ENCODE measurements at regions not wholly inside any gene's neighbourhood (a gene's known extent, or its start where the extent isn't known, plus 50 kb on each side); places are given as distances from the start of the nearest gene placed in this dataset.

GRCh38 chr17:79537686-79538085 is 73.2 kb downstream of the RBFOX3 start:
- no peak overlapping the region for H3K9ac ChIP-seq (ENCODE audit: low read depth, low read length)
- H4K20me1 ChIP-seq (ENCODE audit: insufficient read depth, low read length) = peaks cover 3% of the 10 kb centered on the region; the same call in 1 of the 2 replicates
- peaks cover 14% of the 10 kb centered on the region for H3K27me3 ChIP-seq (ENCODE audit: insufficient read depth, low read length, poor library complexity)
- no peak for TF ChIP-seq EZH2 (IDR thresholded peaks at IDR 0.05; ENCODE audit: borderline replicate concordance, low read depth, low read length, severe bottlenecking)
- H3K4me2 ChIP-seq (ENCODE audit: insufficient read depth, low read length) = no peak overlapping the region
- no peak for ATAC-seq (ENCODE audit: insufficient read depth, low read depth)
- no peaks in the 10 kb centered on the region for H3K79me2 ChIP-seq (ENCODE audit: insufficient read depth, low read length)
- H3K4me3 ChIP-seq (ENCODE audit: low read depth in 1 of 2, low read length in 2 of 2) = no peak overlapping the region
- no peak for DNase-seq
- no peaks in the 10 kb centered on the region for H3K36me3 ChIP-seq (ENCODE audit: insufficient read depth, low read length)
- no peaks in the 10 kb centered on the region for H3K9me3 ChIP-seq (ENCODE audit: insufficient read depth, low read length, severe bottlenecking)
- no peaks in the 10 kb centered on the region for H3K4me1 ChIP-seq (ENCODE audit: insufficient read depth, low read length)
- H2AFZ ChIP-seq (ENCODE audit: low read depth, low read length) = no peak overlapping the region
- no peak overlapping the region for H3K27ac ChIP-seq (ENCODE audit: low read length)

DNA sequence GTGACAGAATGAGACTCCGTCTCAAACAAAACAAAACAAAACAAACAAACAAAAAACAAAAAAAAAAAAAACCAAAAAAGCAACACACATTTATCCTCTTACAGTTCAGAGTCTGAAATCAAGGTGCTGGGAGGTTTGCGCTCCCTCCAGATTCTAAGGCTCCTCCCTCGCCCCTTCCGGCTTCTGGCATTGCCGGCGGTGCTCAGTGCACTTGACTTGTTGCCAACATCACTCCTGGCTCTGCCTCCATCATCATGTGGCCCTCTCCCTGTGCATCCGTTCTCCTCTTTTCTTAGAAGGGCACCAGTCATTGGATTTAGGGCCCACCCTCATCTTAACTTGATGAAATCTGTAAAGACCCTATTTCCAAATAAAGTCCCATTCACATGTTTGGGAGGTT is 73.8 kb downstream of the RBFOX3 start:
- H3K9ac ChIP-seq (ENCODE audit: low read depth, low read length) = no peak overlapping the region
- DNase-seq = no peak
- no peaks in the 10 kb centered on the region for H3K36me3 ChIP-seq (ENCODE audit: insufficient read depth, low read length)
- no peak overlapping the region for H2AFZ ChIP-seq (ENCODE audit: low read depth, low read length)
- no peak overlapping the region for H3K4me3 ChIP-seq (ENCODE audit: low read depth in 1 of 2, low read length in 2 of 2)
- no peaks in the 10 kb centered on the region for H3K79me2 ChIP-seq (ENCODE audit: insufficient read depth, low read length)
- no peaks in the 10 kb centered on the region for H3K9me3 ChIP-seq (ENCODE audit: insufficient read depth, low read length, severe bottlenecking)
- ATAC-seq (ENCODE audit: insufficient read depth, low read depth) = no peak
- TF ChIP-seq, protein P1, sequence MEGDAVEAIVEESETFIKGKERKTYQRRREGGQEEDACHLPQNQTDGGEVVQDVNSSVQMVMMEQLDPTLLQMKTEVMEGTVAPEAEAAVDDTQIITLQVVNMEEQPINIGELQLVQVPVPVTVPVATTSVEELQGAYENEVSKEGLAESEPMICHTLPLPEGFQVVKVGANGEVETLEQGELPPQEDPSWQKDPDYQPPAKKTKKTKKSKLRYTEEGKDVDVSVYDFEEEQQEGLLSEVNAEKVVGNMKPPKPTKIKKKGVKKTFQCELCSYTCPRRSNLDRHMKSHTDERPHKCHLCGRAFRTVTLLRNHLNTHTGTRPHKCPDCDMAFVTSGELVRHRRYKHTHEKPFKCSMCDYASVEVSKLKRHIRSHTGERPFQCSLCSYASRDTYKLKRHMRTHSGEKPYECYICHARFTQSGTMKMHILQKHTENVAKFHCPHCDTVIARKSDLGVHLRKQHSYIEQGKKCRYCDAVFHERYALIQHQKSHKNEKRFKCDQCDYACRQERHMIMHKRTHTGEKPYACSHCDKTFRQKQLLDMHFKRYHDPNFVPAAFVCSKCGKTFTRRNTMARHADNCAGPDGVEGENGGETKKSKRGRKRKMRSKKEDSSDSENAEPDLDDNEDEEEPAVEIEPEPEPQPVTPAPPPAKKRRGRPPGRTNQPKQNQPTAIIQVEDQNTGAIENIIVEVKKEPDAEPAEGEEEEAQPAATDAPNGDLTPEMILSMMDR (IDR thresholded peaks at IDR 0.05; ENCODE audit: borderline replicate concordance, extremely low read depth, low read length, poor library complexity, severe bottlenecking) = no peak
- no peak overlapping the region for H3K4me2 ChIP-seq (ENCODE audit: insufficient read depth, low read length)
- no peak overlapping the region for H3K27ac ChIP-seq (ENCODE audit: low read length)
- H3K4me1 ChIP-seq (ENCODE audit: insufficient read depth, low read length) = no peaks in the 10 kb centered on the region
- H4K20me1 ChIP-seq (ENCODE audit: insufficient read depth, low read length) = peaks cover 3% of the 10 kb centered on the region; the same call in 1 of the 2 replicates
- peaks cover 14% of the 10 kb centered on the region for H3K27me3 ChIP-seq (ENCODE audit: insufficient read depth, low read length, poor library complexity)

DNA sequence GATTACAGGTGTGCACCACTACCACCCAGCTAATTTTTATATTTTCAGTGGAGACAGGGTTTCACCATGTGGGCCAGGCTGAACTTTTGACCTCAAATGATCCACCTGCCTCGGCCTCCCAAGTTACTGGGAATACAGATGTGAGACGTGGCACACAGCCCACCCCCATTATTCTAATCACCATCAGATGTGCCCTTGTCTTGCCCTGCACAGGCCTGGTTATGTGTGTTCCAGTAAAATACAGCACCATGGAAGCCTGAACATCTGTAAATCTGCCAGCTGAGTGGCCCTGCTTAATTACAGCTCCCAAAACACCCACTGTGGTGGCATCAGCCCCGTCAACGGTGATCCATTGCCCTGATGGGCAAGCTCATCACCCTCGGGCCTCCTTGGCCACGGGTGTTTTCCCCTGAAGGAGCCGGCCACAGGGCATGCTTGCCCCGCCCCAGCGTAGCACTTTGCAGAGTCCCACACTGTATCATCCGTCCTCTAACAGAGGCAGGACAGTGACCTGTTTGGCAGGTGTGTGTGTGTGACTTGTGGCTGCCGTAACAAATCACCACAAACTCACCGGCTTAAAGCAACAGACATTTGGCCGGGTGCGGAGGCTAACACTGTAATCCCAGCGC is 74.5 kb downstream of the RBFOX3 start:
- TF ChIP-seq EZH2 (IDR thresholded peaks at IDR 0.05; ENCODE audit: borderline replicate concordance, low read depth, low read length, severe bottlenecking) = no peak
- no peak for DNase-seq
- H2AFZ ChIP-seq (ENCODE audit: low read depth, low read length) = no peak overlapping the region
- H3K27me3 ChIP-seq (ENCODE audit: insufficient read depth, low read length, poor library complexity) = peaks cover 14% of the 10 kb centered on the region
- H3K4me1 ChIP-seq (ENCODE audit: insufficient read depth, low read length) = no peaks in the 10 kb centered on the region
- no peaks in the 10 kb centered on the region for H3K9me3 ChIP-seq (ENCODE audit: insufficient read depth, low read length, severe bottlenecking)
- no peaks in the 10 kb centered on the region for H3K79me2 ChIP-seq (ENCODE audit: insufficient read depth, low read length)
- H3K9ac ChIP-seq (ENCODE audit: low read depth, low read length) = no peak overlapping the region
- no peaks in the 10 kb centered on the region for H3K36me3 ChIP-seq (ENCODE audit: insufficient read depth, low read length)
- H3K27ac ChIP-seq (ENCODE audit: low read length) = no peak overlapping the region
- no peak for ATAC-seq (ENCODE audit: insufficient read depth, low read depth)
- H4K20me1 ChIP-seq (ENCODE audit: insufficient read depth, low read length) = peaks cover 3% of the 10 kb centered on the region; the same call in 1 of the 2 replicates
- H3K4me2 ChIP-seq (ENCODE audit: insufficient read depth, low read length) = no peak overlapping the region
- H3K4me3 ChIP-seq (ENCODE audit: low read depth in 1 of 2, low read length in 2 of 2) = no peak overlapping the region

DNA sequence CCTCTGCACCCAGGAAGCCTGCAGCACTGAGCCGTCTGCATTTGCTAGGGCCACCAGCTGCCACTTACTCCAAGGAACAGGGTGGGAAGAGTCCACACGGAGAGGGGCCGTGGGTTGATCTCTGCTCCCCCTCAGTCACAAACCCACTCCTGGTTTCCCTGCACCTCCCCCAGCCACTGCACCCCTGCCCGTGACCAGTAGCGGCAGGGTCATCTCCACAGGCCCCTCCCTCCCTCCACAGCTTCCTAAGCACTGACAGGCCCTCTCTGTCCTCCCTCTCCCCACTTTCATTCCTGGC is 75.2 kb downstream of the RBFOX3 start:
- Histone ChIP-seq H3K9ac (ENCODE audit: low read depth, low read length) (no peak overlapping the region), H3K27me3 (ENCODE audit: insufficient read depth, low read length, poor library complexity) (peaks cover 14% of the 10 kb centered on the region), H3K79me2 (ENCODE audit: insufficient read depth, low read length) (no peaks in the 10 kb centered on the region), H3K4me2 (ENCODE audit: insufficient read depth, low read length) (no peak overlapping the region), H2AFZ (ENCODE audit: low read depth, low read length) (no peak overlapping the region), H3K4me1 (ENCODE audit: insufficient read depth, low read length) (no peaks in the 10 kb centered on the region), H3K36me3 (ENCODE audit: insufficient read depth, low read length) (no peaks in the 10 kb centered on the region), H4K20me1 (ENCODE audit: insufficient read depth, low read length) (peaks cover 3% of the 10 kb centered on the region; the same call in 1 of the 2 replicates), H3K27ac (ENCODE audit: low read length) (no peak overlapping the region), H3K4me3 (ENCODE audit: low read depth in 1 of 2, low read length in 2 of 2) (no peak overlapping the region), H3K9me3 (ENCODE audit: insufficient read depth, low read length, severe bottlenecking) (no peaks in the 10 kb centered on the region)
- no peak for ATAC-seq (ENCODE audit: insufficient read depth, low read depth)
- DNase-seq = no peak
- TF ChIP-seq, protein P1 (IDR thresholded peaks at IDR 0.05; ENCODE audit: borderline replicate concordance, extremely low read depth, low read length, poor library complexity, severe bottlenecking) = no peak
- no peak for TF ChIP-seq EZH2 (IDR thresholded peaks at IDR 0.05; ENCODE audit: borderline replicate concordance, low read depth, low read length, severe bottlenecking)

Data from DND-41 (cell line).